IPS-15b (cell line): ENCODE measurements at regions not wholly inside any gene's neighbourhood (a gene's known extent, or its start where the extent isn't known, plus 50 kb on each side); places are given as distances from the start of the nearest gene placed in this dataset.
"Not testable (repeated sequence)": the region's sequence is repeated elsewhere in the genome, so short reads cannot be mapped to it uniquely, and the experiment has no call there.

Experiments used
- H3K27me3 ChIP-seq: one replicate; pipeline ENCODE4 v1.6.1; 2013; ENCODE audit warnings: low read length; ENCODE audit not compliant: control insufficient read depth, insufficient read depth
- H3K36me3 ChIP-seq: one replicate; pipeline ENCODE4 v1.6.1; 2013; ENCODE audit warnings: low read length; ENCODE audit not compliant: control insufficient read depth, insufficient read depth
- H3K4me1 ChIP-seq: one replicate; pipeline ENCODE4 v1.6.1; 2013; ENCODE audit warnings: mild to moderate bottlenecking, low read length; ENCODE audit not compliant: control insufficient read depth, insufficient read depth
- H3K4me3 ChIP-seq: one replicate; pipeline ENCODE4 v1.5.1; 2013; ENCODE audit warnings: low read depth, low read length
- H3K9ac ChIP-seq: one replicate; pipeline ENCODE4 v1.6.1; 2013; ENCODE audit warnings: low read depth, mild to moderate bottlenecking, low read length
- H3K9me3 ChIP-seq: one replicate; pipeline ENCODE4 v1.6.1; 2013; ENCODE audit warnings: mild to moderate bottlenecking, low read length; ENCODE audit not compliant: control insufficient read depth, insufficient read depth

- H3K36me3 ChIP-seq = no peaks in the 10 kb centered on the region
- no peaks in the 10 kb centered on the region for H3K27me3 ChIP-seq
- H3K4me1 ChIP-seq = peaks cover 15% of the 10 kb centered on the region
- no peaks in the 10 kb centered on the region for H3K9me3 ChIP-seq
- H3K4me3 ChIP-seq = no peak overlapping the region
- H3K9ac ChIP-seq = no peak overlapping the region
Measured at GRCh38 chr20:8996817-8997512, 71.9 kb upstream of the PLCB4 start.

DNA sequence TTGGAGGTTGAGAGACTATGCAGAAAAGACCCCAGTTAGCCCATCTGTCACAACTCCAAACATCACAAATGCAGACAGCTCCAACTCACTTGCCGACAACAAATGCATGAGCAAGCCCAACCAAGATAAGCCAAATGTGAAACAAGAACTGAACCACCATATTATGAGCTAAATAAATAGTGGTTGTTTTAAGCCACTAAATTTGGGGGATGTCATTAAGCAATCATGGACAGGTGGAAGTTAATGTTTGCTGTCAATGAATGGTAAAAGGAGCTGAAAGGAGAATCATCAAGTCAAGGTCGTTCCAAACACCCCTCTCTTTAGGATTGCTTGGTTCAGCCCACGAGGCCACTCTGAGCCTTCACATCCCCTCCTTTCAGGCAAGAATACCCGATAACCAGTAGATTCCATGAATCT is 71.2 kb upstream of the PLCB4 start:
- H3K36me3 ChIP-seq = no peaks in the 10 kb centered on the region
- no peak overlapping the region for H3K4me3 ChIP-seq
- H3K9me3 ChIP-seq = no peaks in the 10 kb centered on the region
- H3K4me1 ChIP-seq = peaks cover 15% of the 10 kb centered on the region
- no peaks in the 10 kb centered on the region for H3K27me3 ChIP-seq
- H3K9ac ChIP-seq = no peak overlapping the region

DNA sequence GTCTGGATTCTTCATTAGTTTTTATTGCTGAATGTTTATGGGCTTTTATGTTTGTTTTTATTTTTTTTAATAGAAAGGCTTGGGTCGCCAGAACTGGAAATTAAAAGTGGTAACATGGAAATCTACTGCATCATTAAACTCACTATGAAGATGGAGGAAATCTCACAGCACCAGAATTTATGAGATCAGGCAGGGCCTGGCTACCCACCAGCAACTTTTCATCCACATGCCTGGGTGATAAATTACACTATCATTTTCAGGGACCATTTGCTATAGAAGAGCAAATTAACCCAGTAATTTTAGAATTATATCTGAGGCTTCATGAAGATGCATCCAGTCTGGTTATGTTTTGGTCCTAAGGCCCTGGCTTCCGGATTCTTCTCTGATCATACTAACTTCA is 57.8 kb upstream of the PLCB4 start:
- H3K9me3 ChIP-seq = no peaks in the 10 kb centered on the region
- H3K27me3 ChIP-seq = no peaks in the 10 kb centered on the region
- H3K4me1 ChIP-seq = no peaks in the 10 kb centered on the region
- no peak overlapping the region for H3K4me3 ChIP-seq
- no peaks in the 10 kb centered on the region for H3K36me3 ChIP-seq
- no peak overlapping the region for H3K9ac ChIP-seq

- H3K4me3 ChIP-seq, H3K27me3 ChIP-seq, H3K4me1 ChIP-seq, H3K9ac ChIP-seq, H3K36me3 ChIP-seq, H3K9me3 ChIP-seq: not testable (repeated sequence)
Measured at GRCh38 chr20:9015232-9015983, 53.5 kb upstream of the PLCB4 start.

GRCh38 chr20:9015984-9016324 is 52.9 kb upstream of the PLCB4 start:
- H3K4me1 ChIP-seq = peaks cover 10% of the 10 kb centered on the region
- no peaks in the 10 kb centered on the region for H3K9me3 ChIP-seq
- H3K4me3 ChIP-seq = no peak overlapping the region
- H3K36me3 ChIP-seq = no peaks in the 10 kb centered on the region
- no peak overlapping the region for H3K9ac ChIP-seq
- H3K27me3 ChIP-seq = no peaks in the 10 kb centered on the region

DNA sequence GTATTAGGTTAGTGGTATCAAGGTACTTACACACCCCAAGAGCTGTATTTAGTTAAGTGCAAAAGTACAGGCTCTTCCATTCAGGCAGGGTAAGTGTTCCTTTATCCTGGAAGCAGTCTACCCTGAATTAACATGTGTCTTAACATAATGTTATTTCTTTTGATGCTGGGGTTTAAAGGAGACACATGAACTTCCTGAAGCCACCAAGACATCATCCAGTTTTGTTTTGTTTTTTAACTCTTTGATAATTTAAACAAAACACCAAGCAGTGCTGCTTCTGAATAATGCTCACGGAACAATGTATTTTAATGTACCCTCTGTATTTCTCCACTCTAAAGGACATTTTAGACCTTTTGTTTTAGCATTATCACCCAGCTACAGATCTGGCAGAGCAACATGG is 50.5 kb upstream of the PLCB4 start:
- no peak overlapping the region for H3K4me3 ChIP-seq
- no peaks in the 10 kb centered on the region for H3K27me3 ChIP-seq
- H3K9me3 ChIP-seq = no peaks in the 10 kb centered on the region
- peaks cover 27% of the 10 kb centered on the region for H3K4me1 ChIP-seq
- H3K9ac ChIP-seq = no peak overlapping the region
- no peaks in the 10 kb centered on the region for H3K36me3 ChIP-seq
